Colonic mucosa (tissue), 4 donors: ENCODE measurements at regions not wholly inside any gene's neighbourhood (a gene's known extent, or its start where the extent isn't known, plus 50 kb on each side); places are given as distances from the start of the nearest gene placed in this dataset.

ENCODE experiments used
- DNase-seq: peaks from one replicate; pipeline ENCODE4 v3.0.0-alpha.2; 2020
- H3K27ac ChIP-seq: fragments of 200-600 bp; one replicate; pipeline ENCODE4 v1.8.0; 2021
- H3K27me3 ChIP-seq: fragments of 200-600 bp; one replicate; pipeline ENCODE4 v1.8.0; 2021
- H3K36me3 ChIP-seq: fragments of 200-600 bp; one replicate; pipeline ENCODE4 v1.8.0; 2021
- H3K4me1 ChIP-seq: fragments of 200-600 bp; one replicate; pipeline ENCODE4 v1.8.0; 2021; ENCODE audit warnings: mild to moderate bottlenecking
- H3K4me3 ChIP-seq: fragments of 200-600 bp; one replicate; pipeline ENCODE4 v1.8.0; 2021
- H3K9ac ChIP-seq, 2 donors: one replicate each; pipeline ENCODE4 v1.7.0; 2013; ENCODE audit warnings: control low read depth in 2 of 2, low read depth in 2 of 2, low read length in 2 of 2
- H3K9me3 ChIP-seq: fragments of 200-600 bp; one replicate; pipeline ENCODE4 v1.8.0; 2021
- intact Hi-C: fragments of 100-400 bp; cut with DNase I; formaldehyde crosslinking; loops from one replicate; pipeline ENCODE4 v1.14.1; 2022
- TF ChIP-seq, protein P1 (sequence below): fragments of 200-600 bp; IDR thresholded peaks from one replicate; pipeline ENCODE4 v1.8.0; 2022; ENCODE audit warnings: antibody characterized with exemption, mild to moderate bottlenecking
- donor health status: healthy.
- donor health status: DM: no; HTN: no; CAD: no.
- donor health status: DM: no; HTN: no; CAD: no.

DNA sequence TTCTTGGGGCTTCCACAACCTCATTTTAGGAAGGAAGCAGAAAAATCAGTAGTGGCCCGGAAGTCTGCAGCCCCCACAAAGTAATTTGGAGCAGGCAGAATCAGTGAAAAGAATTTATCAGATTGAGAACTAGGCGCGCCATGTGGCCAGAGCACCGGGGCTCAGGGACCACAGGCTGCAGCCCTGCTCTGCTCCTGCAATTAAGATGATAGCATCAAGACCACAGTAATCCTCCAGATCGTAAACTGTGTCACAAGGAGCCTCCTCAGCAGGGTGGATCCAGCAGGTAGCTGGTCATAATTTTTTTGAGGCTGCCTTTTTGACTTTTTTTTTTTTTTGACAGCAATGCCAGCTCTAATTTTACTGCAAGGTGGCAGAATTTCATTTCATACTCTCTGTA lies 209.0 kb upstream of the ZMIZ1 start:
- TF ChIP-seq, protein P1, sequence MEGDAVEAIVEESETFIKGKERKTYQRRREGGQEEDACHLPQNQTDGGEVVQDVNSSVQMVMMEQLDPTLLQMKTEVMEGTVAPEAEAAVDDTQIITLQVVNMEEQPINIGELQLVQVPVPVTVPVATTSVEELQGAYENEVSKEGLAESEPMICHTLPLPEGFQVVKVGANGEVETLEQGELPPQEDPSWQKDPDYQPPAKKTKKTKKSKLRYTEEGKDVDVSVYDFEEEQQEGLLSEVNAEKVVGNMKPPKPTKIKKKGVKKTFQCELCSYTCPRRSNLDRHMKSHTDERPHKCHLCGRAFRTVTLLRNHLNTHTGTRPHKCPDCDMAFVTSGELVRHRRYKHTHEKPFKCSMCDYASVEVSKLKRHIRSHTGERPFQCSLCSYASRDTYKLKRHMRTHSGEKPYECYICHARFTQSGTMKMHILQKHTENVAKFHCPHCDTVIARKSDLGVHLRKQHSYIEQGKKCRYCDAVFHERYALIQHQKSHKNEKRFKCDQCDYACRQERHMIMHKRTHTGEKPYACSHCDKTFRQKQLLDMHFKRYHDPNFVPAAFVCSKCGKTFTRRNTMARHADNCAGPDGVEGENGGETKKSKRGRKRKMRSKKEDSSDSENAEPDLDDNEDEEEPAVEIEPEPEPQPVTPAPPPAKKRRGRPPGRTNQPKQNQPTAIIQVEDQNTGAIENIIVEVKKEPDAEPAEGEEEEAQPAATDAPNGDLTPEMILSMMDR = no peak
- H3K4me1 ChIP-seq = no peaks in the 10 kb centered on the region
- H3K9ac ChIP-seq = no peak overlapping the region
- no peak overlapping the region for H3K27ac ChIP-seq
- no peaks in the 10 kb centered on the region for H3K27me3 ChIP-seq
- H3K4me3 ChIP-seq = no peak overlapping the region
- no peaks in the 10 kb centered on the region for H3K36me3 ChIP-seq
- H3K9me3 ChIP-seq = no peaks in the 10 kb centered on the region
- DNase-seq = no peak
- intact Hi-C loops = no loop called here

GRCh38 chr10:78860260-78860914 lies 208.4 kb upstream of the ZMIZ1 start:
- TF ChIP-seq, protein P1 = no peak
- no peaks in the 10 kb centered on the region for H3K4me1 ChIP-seq
- no peak overlapping the region for H3K27ac ChIP-seq
- H3K36me3 ChIP-seq = no peaks in the 10 kb centered on the region
- no peak overlapping the region for H3K9ac ChIP-seq
- H3K9me3 ChIP-seq = no peaks in the 10 kb centered on the region
- no peaks in the 10 kb centered on the region for H3K27me3 ChIP-seq
- H3K4me3 ChIP-seq = no peak overlapping the region
- intact Hi-C loops = no loop called here
- peak; percentile 7 for DNase-seq

DNA sequence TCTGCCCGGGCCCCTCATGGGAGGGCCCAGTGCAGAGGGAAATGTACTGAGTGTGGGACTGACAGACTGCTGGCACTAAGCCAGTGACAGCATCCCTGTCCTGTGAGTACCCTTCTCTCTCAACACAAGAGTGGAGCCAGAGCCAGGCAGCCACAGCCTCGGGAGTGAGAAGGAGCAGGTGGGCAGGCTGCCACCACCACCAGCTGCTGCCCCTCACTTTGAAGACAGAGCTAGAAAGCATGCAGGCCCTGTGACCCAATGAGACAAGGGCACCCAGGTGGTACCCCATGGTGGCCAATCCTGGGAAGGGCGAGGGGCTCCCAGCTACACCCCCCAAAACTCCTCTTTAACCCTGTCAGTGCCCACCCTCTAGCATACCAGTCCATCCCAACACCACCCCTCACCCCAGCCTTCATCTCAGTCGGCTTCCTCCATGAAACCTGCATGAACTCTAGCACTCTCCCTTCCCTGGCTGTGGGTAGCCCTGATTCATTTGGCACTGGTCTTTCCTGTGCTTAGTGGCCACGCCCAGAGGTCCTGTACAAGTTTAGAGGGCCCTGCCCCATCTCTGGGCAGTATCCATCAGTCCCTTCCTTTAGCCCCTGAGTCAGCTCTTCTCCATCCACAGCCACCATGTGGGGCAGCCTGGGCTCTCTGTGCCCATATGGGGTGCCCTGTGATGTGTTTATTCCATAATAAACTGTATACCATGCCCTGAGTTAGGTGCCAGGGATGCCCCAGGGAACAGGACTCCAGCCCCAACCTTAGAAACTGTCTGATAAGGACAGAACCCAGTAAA lies 207.0 kb upstream of the ZMIZ1 start:
- Histone ChIP-seq H3K4me1 (no peaks in the 10 kb centered on the region), H3K36me3 (no peaks in the 10 kb centered on the region), H3K27me3 (no peaks in the 10 kb centered on the region), H3K9me3 (no peaks in the 10 kb centered on the region), H3K4me3 (no peak overlapping the region), H3K9ac (no peak overlapping the region), H3K27ac (no peak overlapping the region)
- TF ChIP-seq, protein P1 = no peak
- intact Hi-C loops = no loop called here
- DNase-seq = peak; percentile 14

GRCh38 chr10:78862328-78862640 lies 206.5 kb upstream of the ZMIZ1 start:
- intact Hi-C loops = no loop called here
- no peaks in the 10 kb centered on the region for H3K36me3 ChIP-seq
- TF ChIP-seq, protein P1 = no peak
- no peaks in the 10 kb centered on the region for H3K4me1 ChIP-seq
- no peak for DNase-seq
- no peak overlapping the region for H3K4me3 ChIP-seq
- H3K9me3 ChIP-seq = no peaks in the 10 kb centered on the region
- no peak overlapping the region for H3K27ac ChIP-seq
- no peak overlapping the region for H3K9ac ChIP-seq
- no peaks in the 10 kb centered on the region for H3K27me3 ChIP-seq

GRCh38 chr10:78863140-78863905 lies 205.4 kb upstream of the ZMIZ1 start:
- no peak overlapping the region for H3K9ac ChIP-seq
- no peaks in the 10 kb centered on the region for H3K36me3 ChIP-seq
- H3K27me3 ChIP-seq = no peaks in the 10 kb centered on the region
- no peak overlapping the region for H3K27ac ChIP-seq
- H3K4me3 ChIP-seq = no peak overlapping the region
- TF ChIP-seq, protein P1 = no peak
- intact Hi-C loops = no loop called here
- H3K4me1 ChIP-seq = no peaks in the 10 kb centered on the region
- no peaks in the 10 kb centered on the region for H3K9me3 ChIP-seq
- no peak for DNase-seq
